ENCODE measurements at regions not wholly inside any gene's neighbourhood (a gene's known extent, or its start where the extent isn't known, plus 50 kb on each side); places are given as distances from the start of the nearest gene placed in this dataset.

GRCh38 chr1:39109644-39110043 lies 83.5 kb downstream of the NDUFS5 start:
- peak; percentile 56 for FAIRE-seq

GRCh38 chr1:39110325-39110851 lies 84.2 kb downstream of the NDUFS5 start:
- no peak for FAIRE-seq

- no peak for FAIRE-seq
These were observed 84.7 kb downstream of the NDUFS5 start for GRCh38 chr1:39110882-39111281.

GRCh38 chr1:39113109-39113743 lies 87.1 kb downstream of the NDUFS5 start:
- no peak for FAIRE-seq

GRCh38 chr1:39115271-39116110 lies 89.0 kb upstream of the MACF1 start:
- FAIRE-seq, result no peak

- no peak for FAIRE-seq
These were observed 88.3 kb upstream of the MACF1 start for GRCh38 chr1:39116116-39116607.

- no peak for FAIRE-seq
These were observed 87.4 kb upstream of the MACF1 start for GRCh38 chr1:39116860-39117728.

GRCh38 chr1:39117899-39118450 lies 86.5 kb upstream of the MACF1 start:
- no peak for FAIRE-seq

- no peak for FAIRE-seq
These were observed 82.4 kb upstream of the MACF1 start for GRCh38 chr1:39122056-39122455.

GRCh38 chr1:39124282-39124681 lies 80.2 kb upstream of the MACF1 start:
- no peak for FAIRE-seq

GRCh38 chr1:39127513-39127912 lies 77.0 kb upstream of the MACF1 start:
- FAIRE-seq, result no peak

GRCh38 chr1:39128126-39128525 lies 76.4 kb upstream of the MACF1 start:
- FAIRE-seq, result no peak

GRCh38 chr1:39128959-39129358 lies 75.5 kb upstream of the MACF1 start:
- peak; percentile 66 for FAIRE-seq

GRCh38 chr1:39129514-39129913 lies 75.0 kb upstream of the MACF1 start:
- no peak for FAIRE-seq

GRCh38 chr1:39130325-39130724 lies 74.2 kb upstream of the MACF1 start:
- no peak for FAIRE-seq

GRCh38 chr1:39131940-39132339 lies 72.6 kb upstream of the MACF1 start:
- FAIRE-seq, result no peak

- FAIRE-seq, result no peak
These were observed 71.8 kb upstream of the MACF1 start for GRCh38 chr1:39132505-39133339.

GRCh38 chr1:39133340-39133684 lies 71.2 kb upstream of the MACF1 start:
- no peak for FAIRE-seq

- no peak for FAIRE-seq
These were observed 69.6 kb upstream of the MACF1 start for GRCh38 chr1:39134768-39135333.

- FAIRE-seq, result peak; percentile 69
These were observed 67.9 kb upstream of the MACF1 start for GRCh38 chr1:39136638-39137037.

GRCh38 chr1:39139723-39140360 lies 64.7 kb upstream of the MACF1 start:
- FAIRE-seq, result no peak
